ENCODE measurements at regions not wholly inside any gene's neighbourhood (a gene's known extent, or its start where the extent isn't known, plus 50 kb on each side); places are given as distances from the start of the nearest gene placed in this dataset.
"Not testable (repeated sequence)": the region's sequence is repeated elsewhere in the genome, so short reads cannot be mapped to it uniquely, and the experiment has no call there.

GRCh38 chr4:155591738-155592143 is 74.9 kb upstream of the GUCY1A1 start:
- DNase-seq, result no peak

GRCh38 chr4:155590796-155591585 is 75.7 kb upstream of the GUCY1A1 start:
- no peak for DNase-seq

GRCh38 chr4:155588437-155588836 is 78.2 kb upstream of the GUCY1A1 start:
- DNase-seq, result no peak

GRCh38 chr4:155587766-155588165 is 78.9 kb upstream of the GUCY1A1 start:
- no peak for DNase-seq

- no peak for DNase-seq
Observed at GRCh38 chr4:155582971-155583437, 83.6 kb upstream of the GUCY1A1 start.

- no peak for DNase-seq
Observed at GRCh38 chr4:155582041-155582440, 84.6 kb upstream of the GUCY1A1 start.

- DNase-seq, result no peak
Observed at GRCh38 chr4:155578726-155579370, 87.8 kb upstream of the GUCY1A1 start.

- DNase-seq, result no peak
Observed at GRCh38 chr4:155578219-155578618, 88.4 kb upstream of the GUCY1A1 start.

- not testable (repeated sequence) for DNase-seq
Observed at GRCh38 chr4:155574329-155574728, 92.3 kb upstream of the GUCY1A1 start.

- DNase-seq, result no peak
Observed at GRCh38 chr4:155573126-155573525, 93.5 kb upstream of the GUCY1A1 start.

- DNase-seq, result no peak
Observed at GRCh38 chr4:155572106-155572703, 94.4 kb upstream of the GUCY1A1 start.

- DNase-seq, result no peak
Observed at GRCh38 chr4:155571184-155571944, 95.3 kb upstream of the GUCY1A1 start.

GRCh38 chr4:155570661-155571060 is 96.0 kb upstream of the GUCY1A1 start:
- DNase-seq, result no peak

- DNase-seq, result no peak
Observed at GRCh38 chr4:155569960-155570515, 96.6 kb upstream of the GUCY1A1 start.

- DNase-seq, result no peak
Observed at GRCh38 chr4:155569471-155569870, 97.2 kb upstream of the GUCY1A1 start.

GRCh38 chr4:155568641-155569220 is 97.9 kb upstream of the GUCY1A1 start:
- no peak for DNase-seq

- DNase-seq, result no peak
Observed at GRCh38 chr4:155566354-155566753, 100.3 kb upstream of the GUCY1A1 start.

- DNase-seq, result no peak
Observed at GRCh38 chr4:155565776-155566175, 100.9 kb upstream of the GUCY1A1 start.

GRCh38 chr4:155565330-155565729 is 101.3 kb upstream of the GUCY1A1 start:
- no peak for DNase-seq

GRCh38 chr4:155564880-155565279 is 101.8 kb upstream of the GUCY1A1 start:
- no peak for DNase-seq

GRCh38 chr4:155564086-155564485 is 102.6 kb upstream of the GUCY1A1 start:
- no peak for DNase-seq

- DNase-seq, result no peak
Observed at GRCh38 chr4:155559915-155560314, 106.7 kb upstream of the GUCY1A1 start.

- no peak for DNase-seq
Observed at GRCh38 chr4:155552180-155552579, 114.5 kb upstream of the GUCY1A1 start.

Data from NCI-H1417 treated with DMSO at 0.1 percent for 48 hours (cell line).